HepG2 (cell line): ENCODE measurements at regions not wholly inside any gene's neighbourhood (a gene's known extent, or its start where the extent isn't known, plus 50 kb on each side); places are given as distances from the start of the nearest gene placed in this dataset.

ENCODE experiments used
- ATAC-seq: fragments of 200-7000 bp; cut with Tn5 transposase; 3 replicates; pipeline ENCODE4 v1.9.1; 2020; ENCODE audit warnings: mild to moderate bottlenecking, moderate library complexity
- BruUV-seq: library from RNA; stranded (reverse); fragments of 400-500 nt; replicated peaks from 2 replicates; lab custom pipeline; 2021; lab: Mats Ljungman, UMichigan
- CTCF ChIA-PET: fragments of 300-600 bp; formaldehyde crosslinking; extraction: SDS; loops from one replicate; lab custom pipeline; 2021; ENCODE audit warnings: low total read pairs, inconsistent platforms, low intra/inter-chr PET ratio; lab: Yijun Ruan, JAX
- POLR2A ChIA-PET: fragments of 350-600 bp; sonication (Branson Sonifier 250); formaldehyde crosslinking; loops from one replicate; lab custom pipeline; 2020; ENCODE audit warnings: antibody characterized with exemption, inconsistent platforms; lab: Yijun Ruan, JAX
- DNase-seq: peaks from one replicate; pipeline ENCODE4 v3.0.0-alpha.2; 2015; ENCODE audit warnings: low spot score
- FAIRE-seq: peaks from 3 replicates; lab custom pipeline; 2011; peaks lifted over from hg19 to GRCh38; lab: Jason Lieb, UNC
- H2AFZ ChIP-seq: one replicate; pipeline ENCODE4 v1.6.1; 2011; ENCODE audit warnings: low read length, inconsistent platforms
- H3K27ac ChIP-seq: fragments of 300-600 bp; 3 replicates; pipeline ENCODE4 v1.8.0; 2011; ENCODE audit warnings: mixed run types, mild to moderate bottlenecking, mixed read lengths, low read length, inconsistent platforms; ENCODE audit not compliant: insufficient read depth; ENCODE audit errors: extremely low read length
- H3K27me3 ChIP-seq, 2 experiments: fragments of 200-600 bp in 1 of 2; 2 replicates in 1 of 2; 3 replicates in 1 of 2; pipeline versions ENCODE4 v1.6.0 to v1.8.0; 2011; ENCODE audit warnings: low read length in 2 of 2, mild to moderate bottlenecking in 2 of 2, moderate library complexity in 2 of 2, inconsistent platforms in 1 of 2; ENCODE audit not compliant: insufficient read depth in 2 of 2, control insufficient read depth in 1 of 2
- H3K36me3 ChIP-seq, 2 experiments: fragments of 200-600 bp in 1 of 2; replicated peaks in 1 of 2; 2 replicates in 1 of 2; 3 replicates in 1 of 2; pipeline versions ENCODE4 v1.5.1 to v1.8.0; 2011; ENCODE audit warnings: low read length in 2 of 2, inconsistent platforms in 1 of 2; ENCODE audit not compliant: insufficient read depth in 2 of 2, control insufficient read depth in 1 of 2
- H3K4me1 ChIP-seq: 2 replicates; pipeline ENCODE4 v1.5.1; 2012; ENCODE audit warnings: low read length, inconsistent platforms; ENCODE audit not compliant: insufficient read depth
- H3K4me2 ChIP-seq: 2 replicates; pipeline ENCODE4 v1.6.0; 2011; ENCODE audit warnings: low read depth, low read length, inconsistent platforms
- H3K4me3 ChIP-seq, 3 experiments: fragments of 200-600 bp in 1 of 3; sonication (generic), shearing (Covaris generic) in 1 of 3; replicated peaks in 1 of 3; 2 replicates each; pipeline ENCODE4 v1.5.1; 2011 to 2016; ENCODE audit warnings: low read length in 3 of 3, inconsistent platforms in 2 of 3, low read depth in 2 of 3, mild to moderate bottlenecking in 2 of 3, control low read depth in 1 of 3, mixed read lengths in 1 of 3; ENCODE audit not compliant: insufficient read depth in 1 of 3
- H3K79me2 ChIP-seq: one replicate; pipeline ENCODE4 v1.6.1; 2011; ENCODE audit warnings: low read length, inconsistent platforms; ENCODE audit not compliant: insufficient read depth
- H3K9ac ChIP-seq: 2 replicates; pipeline ENCODE4 v1.6.0; 2011; ENCODE audit warnings: mild to moderate bottlenecking, low read depth, low read length, inconsistent platforms; ENCODE audit not compliant: insufficient read depth
- H3K9me3 ChIP-seq: 2 replicates; pipeline ENCODE4 v1.5.1; 2012; ENCODE audit warnings: mild to moderate bottlenecking, low read length
- H4K20me1 ChIP-seq: 2 replicates; pipeline ENCODE4 v1.6.0; 2011; ENCODE audit warnings: inconsistent platforms, mild to moderate bottlenecking, low read length, moderate library complexity; ENCODE audit not compliant: insufficient read depth
- AGO2 ChIP-seq: fragments of 200-400 bp; formaldehyde crosslinking; optimal IDR thresholded peaks from 2 replicates; pipeline ENCODE3; 2017; ENCODE audit warnings: mild to moderate bottlenecking, low read depth, low read length, moderate library complexity
- CREB1 ChIP-seq, 2 experiments: fragments of 450-650 bp in 1 of 2; IDR thresholded peaks; 2 replicates each; pipeline ENCODE4 v1.6.1; 2016 to 2017; ENCODE audit warnings: control low read depth in 1 of 2, mild to moderate bottlenecking in 1 of 2, missing compliant biosample characterization in 1 of 2, missing genetic modification characterization in 1 of 2
- GMEB2 ChIP-seq: IDR thresholded peaks from 2 replicates; pipeline ENCODE4 v1.6.1; 2016; ENCODE audit warnings: missing biosample characterization, missing genetic modification reagents, low read depth
- GTF3A ChIP-seq: sonication (generic); formaldehyde crosslinking; conservative IDR thresholded peaks from 2 replicates; pipeline ENCODE4 v1.4.0; 2020; ENCODE audit warnings: mild to moderate bottlenecking, missing genetic modification reagents
- HNRNPK ChIP-seq: fragments of 200-400 bp; formaldehyde crosslinking; IDR thresholded peaks from 2 replicates; pipeline ENCODE4 v1.6.1; 2018; ENCODE audit warnings: low read length, low read depth, moderate library complexity, mild to moderate bottlenecking; ENCODE audit not compliant: poor library complexity, severe bottlenecking
- MYC ChIP-seq: sonication (generic); formaldehyde crosslinking; IDR thresholded peaks from 2 replicates; pipeline ENCODE4 v1.9.0; 2021; ENCODE audit warnings: missing genetic modification reagents, borderline replicate concordance
- NFKBIZ ChIP-seq: IDR thresholded peaks from 2 replicates; pipeline ENCODE4 v1.6.1; 2018; ENCODE audit warnings: missing genetic modification reagents, missing compliant biosample characterization
- PCBP2 ChIP-seq: fragments of 200-400 bp; formaldehyde crosslinking; optimal IDR thresholded peaks from 2 replicates; pipeline ENCODE3; 2018; ENCODE audit warnings: low read length, low read depth; ENCODE audit not compliant: poor library complexity, severe bottlenecking
- PHF20 ChIP-seq: sonication (generic); formaldehyde crosslinking; IDR thresholded peaks from 2 replicates; pipeline ENCODE4 v1.5.0; 2020; ENCODE audit warnings: mild to moderate bottlenecking, missing genetic modification reagents
- ZBTB8A ChIP-seq: sonication (generic); formaldehyde crosslinking; IDR thresholded peaks from 2 replicates; pipeline ENCODE4 v1.4.0; 2020; ENCODE audit warnings: mild to moderate bottlenecking, low read depth, missing genetic modification reagents, borderline replicate concordance
- ZFP90 ChIP-seq: sonication (generic); formaldehyde crosslinking; IDR thresholded peaks from 2 replicates; pipeline ENCODE4 v1.8.0; 2022; ENCODE audit warnings: missing genetic modification reagents, mild to moderate bottlenecking, inconsistent platforms, borderline replicate concordance
- ZNF512B ChIP-seq: sonication (generic); formaldehyde crosslinking; IDR thresholded peaks from 2 replicates; pipeline ENCODE4 v1.5.1; 2020; ENCODE audit warnings: missing genetic modification reagents, mild to moderate bottlenecking, borderline replicate concordance
- WGBS: methylation state at CpG from one replicate; pipeline ENCODE4 v1.1.6; 2017; ENCODE audit warnings: low lambda C conversion rate; 5-methylcytosine and 5-hydroxymethylcytosine counted together
- in situ Hi-C: cut with HindIII; loops from 2 replicates; pipeline ENCODE4 v1.10.0; 2017; ENCODE audit warnings: low pct_unique_long_range_greater_than_20kb; ENCODE audit not compliant: extremely low pct_ligation_motif_present
- intact Hi-C: fragments of 100-400 bp; cut with micrococcal nuclease; formaldehyde crosslinking; loops from one replicate; pipeline ENCODE4 v1.10.0; 2022; ENCODE audit not compliant: unreplicated experiment
- TF ChIP-seq, protein P1 (sequence below): sonication (generic); formaldehyde crosslinking; IDR thresholded peaks from 2 replicates; pipeline ENCODE4 v1.4.0; 2020; ENCODE audit warnings: missing genetic modification reagents, mild to moderate bottlenecking, borderline replicate concordance

- TF ChIP-seq CREB1 (IDR thresholded peaks at IDR 0.05) (no peak), CREB1 (CRISPR knock-in tag; IDR thresholded peaks at IDR 0.05) (no peak), ZFP90 (CRISPR knock-in tag) (no peak)
Measured at GRCh38 chr7:85324145-85324799, 137.4 kb upstream of the SEMA3D start (continued).

DNA sequence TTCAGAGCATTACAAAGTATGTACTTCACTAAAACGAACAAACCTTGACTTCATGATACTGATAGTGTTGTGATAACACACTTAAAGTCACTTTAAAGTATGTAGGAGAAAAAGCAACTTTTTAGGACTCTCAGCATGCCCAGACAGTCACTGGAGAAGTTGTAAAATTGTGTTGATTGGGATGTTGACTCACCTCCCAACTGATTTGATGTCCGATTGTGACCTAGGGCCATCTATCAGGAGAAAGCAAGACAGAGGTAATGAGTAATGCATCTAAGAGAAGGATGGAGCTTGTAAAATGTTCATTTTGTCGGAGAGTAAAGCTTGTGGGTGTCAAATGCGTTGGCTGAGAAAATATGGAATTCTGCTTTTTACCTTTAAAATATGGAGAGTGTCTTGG lies 135.4 kb upstream of the SEMA3D start:
- FAIRE-seq (no peak), DNase-seq (no peak), ATAC-seq (no peak)
- H3K4me2 ChIP-seq: no peak overlapping the region
- CTCF ChIA-PET: no interaction called here
- 2% methylated on average over 4 of the region's 4 CpGs for WGBS
- no peak overlapping the region for H3K27ac ChIP-seq
- no peaks in the 10 kb centered on the region for H3K79me2 ChIP-seq
- in situ Hi-C loops (no loop called here), intact Hi-C loops (no loop called here)
- no peak overlapping the region for H3K4me3 ChIP-seq
- no TSS peak for BruUV-seq
- no peak overlapping the region for H3K9ac ChIP-seq
- POLR2A ChIA-PET: no interaction called here
- no peak overlapping the region for H2AFZ ChIP-seq
- no peaks in the 10 kb centered on the region for H3K36me3 ChIP-seq
- H3K4me1 ChIP-seq: no peaks in the 10 kb centered on the region
- no peaks in the 10 kb centered on the region for H3K27me3 ChIP-seq
- H3K9me3 ChIP-seq: no peaks in the 10 kb centered on the region
- H4K20me1 ChIP-seq: no peaks in the 10 kb centered on the region
- no peak for TF ChIP-seq ZBTB8A (CRISPR knock-in tag)
- no peak for TF ChIP-seq AGO2
- TF ChIP-seq PCBP2: no peak
- no peak for TF ChIP-seq NFKBIZ (CRISPR knock-in tag)
- TF ChIP-seq HNRNPK: no peak
- TF ChIP-seq GMEB2 (CRISPR knock-in tag): no peak
- TF ChIP-seq PHF20 (CRISPR knock-in tag): no peak
- TF ChIP-seq, protein P1, sequence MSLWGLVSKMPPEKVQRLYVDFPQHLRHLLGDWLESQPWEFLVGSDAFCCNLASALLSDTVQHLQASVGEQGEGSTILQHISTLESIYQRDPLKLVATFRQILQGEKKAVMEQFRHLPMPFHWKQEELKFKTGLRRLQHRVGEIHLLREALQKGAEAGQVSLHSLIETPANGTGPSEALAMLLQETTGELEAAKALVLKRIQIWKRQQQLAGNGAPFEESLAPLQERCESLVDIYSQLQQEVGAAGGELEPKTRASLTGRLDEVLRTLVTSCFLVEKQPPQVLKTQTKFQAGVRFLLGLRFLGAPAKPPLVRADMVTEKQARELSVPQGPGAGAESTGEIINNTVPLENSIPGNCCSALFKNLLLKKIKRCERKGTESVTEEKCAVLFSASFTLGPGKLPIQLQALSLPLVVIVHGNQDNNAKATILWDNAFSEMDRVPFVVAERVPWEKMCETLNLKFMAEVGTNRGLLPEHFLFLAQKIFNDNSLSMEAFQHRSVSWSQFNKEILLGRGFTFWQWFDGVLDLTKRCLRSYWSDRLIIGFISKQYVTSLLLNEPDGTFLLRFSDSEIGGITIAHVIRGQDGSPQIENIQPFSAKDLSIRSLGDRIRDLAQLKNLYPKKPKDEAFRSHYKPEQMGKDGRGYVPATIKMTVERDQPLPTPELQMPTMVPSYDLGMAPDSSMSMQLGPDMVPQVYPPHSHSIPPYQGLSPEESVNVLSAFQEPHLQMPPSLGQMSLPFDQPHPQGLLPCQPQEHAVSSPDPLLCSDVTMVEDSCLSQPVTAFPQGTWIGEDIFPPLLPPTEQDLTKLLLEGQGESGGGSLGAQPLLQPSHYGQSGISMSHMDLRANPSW: no peak
- TF ChIP-seq MYC: no peak
- TF ChIP-seq ZNF512B: no peak
- TF ChIP-seq GTF3A: no peak
